Naive thymus-derived CD4-positive, alpha-beta T cell (primary cell): ENCODE measurements at regions not wholly inside any gene's neighbourhood (a gene's known extent, or its start where the extent isn't known, plus 50 kb on each side); places are given as distances from the start of the nearest gene placed in this dataset.
"Not testable (repeated sequence)": the region's sequence is repeated elsewhere in the genome, so short reads cannot be mapped to it uniquely, and the experiment has no call there.

Experiments used
- ATAC-seq: fragments of 150-1000 bp; cut with Tn5 transposase; 2 replicates; pipeline ENCODE4 v1.10.0; 2021; ENCODE audit warnings: mild to moderate bottlenecking, moderate library complexity
- CTCF ChIA-PET: fragments of 350-600 bp; sonication (Branson Sonifier 250); formaldehyde crosslinking; loops from one replicate; lab custom pipeline; 2021; ENCODE audit warnings: antibody characterized with exemption; lab: Charles Lee
- POLR2A ChIA-PET: fragments of 350-600 bp; sonication (Branson Sonifier 250); formaldehyde crosslinking; loops from one replicate; lab custom pipeline; 2021; ENCODE audit warnings: antibody characterized with exemption, inconsistent platforms; lab: Charles Lee
- DNase-seq, 9 donors: peaks; one replicate each; pipeline versions ENCODE4 v3.0.0 to v3.0.0-alpha.2; 2020 to 2022; ENCODE audit warnings: mixed read lengths in 1 of 9
- H3K27ac ChIP-seq: one replicate; pipeline ENCODE4 v1.7.0; 2013; ENCODE audit warnings: mild to moderate bottlenecking, low read depth, low read length, moderate library complexity
- H3K27me3 ChIP-seq, 2 donors: one replicate each; pipeline ENCODE4 v1.7.0; 2013; ENCODE audit warnings: low read length in 2 of 2, mild to moderate bottlenecking in 2 of 2, moderate library complexity in 2 of 2; ENCODE audit not compliant: control insufficient read depth in 2 of 2, insufficient read depth in 2 of 2
- H3K36me3 ChIP-seq, 3 experiments: 1 replicate in 2 of 3; 2 replicates in 1 of 3; pipeline ENCODE4 v1.7.0; 2013; ENCODE audit warnings: low read length in 3 of 3, mild to moderate bottlenecking in 3 of 3, moderate library complexity in 1 of 3; ENCODE audit not compliant: insufficient read depth in 3 of 3, control insufficient read depth in 2 of 3
- H3K4me1 ChIP-seq, 2 donors: one replicate each; pipeline ENCODE4 v1.7.0; 2013; ENCODE audit warnings: low read length in 2 of 2, mild to moderate bottlenecking in 2 of 2, moderate library complexity in 1 of 2; ENCODE audit not compliant: control insufficient read depth in 2 of 2, insufficient read depth in 2 of 2
- H3K4me3 ChIP-seq: 2 replicates; pipeline ENCODE4 v1.7.0; 2013; ENCODE audit warnings: mild to moderate bottlenecking, low read length
- H3K9me3 ChIP-seq, 3 experiments: 1 replicate in 2 of 3; 2 replicates in 1 of 3; pipeline ENCODE4 v1.7.0; 2013; ENCODE audit warnings: low read length in 3 of 3; ENCODE audit not compliant: control insufficient read depth in 2 of 3
- H3K27ac Mint-ChIP-seq, 9 donors: one replicate each; pipeline ENCODE4 v1.8.0; 2020 to 2022; ENCODE audit warnings: mixed read lengths in 9 of 9, mild to moderate bottlenecking in 8 of 9, moderate library complexity in 5 of 9, inconsistent platforms in 2 of 9
- H3K27me3 Mint-ChIP-seq, 5 donors: one replicate each; pipeline ENCODE4 v1.8.0; 2021 to 2022; ENCODE audit warnings: mixed read lengths in 5 of 5, mild to moderate bottlenecking in 1 of 5
- H3K36me3 Mint-ChIP-seq, 5 donors: one replicate each; pipeline ENCODE4 v1.8.0; 2020 to 2022; ENCODE audit warnings: mixed read lengths in 5 of 5, mild to moderate bottlenecking in 3 of 5, inconsistent platforms in 1 of 5
- H3K4me1 Mint-ChIP-seq, 7 donors: one replicate each; pipeline ENCODE4 v1.8.0; 2020 to 2022; ENCODE audit warnings: mixed read lengths in 7 of 7, mild to moderate bottlenecking in 3 of 7, inconsistent platforms in 1 of 7
- H3K4me3 Mint-ChIP-seq, 10 donors: one replicate each; pipeline ENCODE4 v1.8.0; 2020 to 2022; ENCODE audit warnings: mild to moderate bottlenecking in 10 of 10, mixed read lengths in 10 of 10, moderate library complexity in 6 of 10, inconsistent platforms in 2 of 10
- H3K9me3 Mint-ChIP-seq, 11 donors: one replicate each; pipeline ENCODE4 v1.8.0; 2020 to 2022; ENCODE audit warnings: mixed read lengths in 11 of 11, mild to moderate bottlenecking in 4 of 11, inconsistent platforms in 1 of 11, moderate library complexity in 1 of 11
- intact Hi-C, 2 donors: fragments of 100-400 bp; cut with micrococcal nuclease; formaldehyde crosslinking; loops; one replicate each; pipeline ENCODE4 v1.15.1; 2023

DNA sequence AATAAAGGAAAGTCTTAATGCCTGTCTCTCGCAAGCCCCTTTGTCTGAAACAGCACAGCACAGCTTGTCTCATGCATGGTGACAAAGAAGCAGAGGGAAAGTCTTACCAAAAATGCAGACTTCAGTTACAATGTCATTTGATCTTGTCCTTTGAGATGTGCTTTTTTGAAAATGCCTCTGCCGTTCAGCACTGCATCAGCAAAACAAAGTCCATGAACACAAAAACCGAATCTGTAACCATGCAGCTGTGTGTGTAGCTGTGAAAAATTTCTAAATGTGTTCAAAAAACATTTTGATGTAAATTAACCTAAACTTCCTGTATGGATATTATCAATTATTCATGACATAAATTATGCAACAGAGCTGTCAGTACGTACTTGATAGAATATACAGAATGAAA, 391.9 kb upstream of the FRG2C start:
- H3K9me3 Mint-ChIP-seq, H3K4me3 ChIP-seq, H3K27me3 ChIP-seq, H3K9me3 ChIP-seq, H3K4me1 Mint-ChIP-seq, H3K4me1 ChIP-seq, H3K36me3 ChIP-seq, intact Hi-C loops, POLR2A ChIA-PET, H3K27ac Mint-ChIP-seq, H3K27me3 Mint-ChIP-seq, DNase-seq, H3K4me3 Mint-ChIP-seq, CTCF ChIA-PET, H3K36me3 Mint-ChIP-seq, ATAC-seq, H3K27ac ChIP-seq: not testable (repeated sequence)

DNA sequence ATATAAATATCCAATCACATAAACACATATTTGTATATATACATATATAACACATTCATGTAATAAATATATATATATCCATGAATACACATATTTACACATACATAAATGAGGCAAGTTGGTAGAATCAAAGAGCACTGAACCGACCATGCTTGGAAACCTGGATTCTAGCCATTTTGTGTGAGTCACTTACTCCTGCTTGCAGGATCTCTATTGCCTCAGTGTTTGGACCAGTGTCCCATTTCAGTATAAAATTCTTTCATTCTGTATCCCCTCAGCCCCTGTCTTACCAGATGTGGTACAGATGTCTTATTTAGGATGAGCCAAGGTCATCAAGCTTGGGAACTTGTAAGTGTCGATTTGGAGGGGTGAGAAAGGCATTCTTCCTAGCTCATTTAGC, 391.4 kb upstream of the FRG2C start:
- H3K4me1 ChIP-seq = no peaks in the 10 kb centered on the region
- CTCF ChIA-PET = no interaction called here
- intact Hi-C loops = no loop called here

DNA sequence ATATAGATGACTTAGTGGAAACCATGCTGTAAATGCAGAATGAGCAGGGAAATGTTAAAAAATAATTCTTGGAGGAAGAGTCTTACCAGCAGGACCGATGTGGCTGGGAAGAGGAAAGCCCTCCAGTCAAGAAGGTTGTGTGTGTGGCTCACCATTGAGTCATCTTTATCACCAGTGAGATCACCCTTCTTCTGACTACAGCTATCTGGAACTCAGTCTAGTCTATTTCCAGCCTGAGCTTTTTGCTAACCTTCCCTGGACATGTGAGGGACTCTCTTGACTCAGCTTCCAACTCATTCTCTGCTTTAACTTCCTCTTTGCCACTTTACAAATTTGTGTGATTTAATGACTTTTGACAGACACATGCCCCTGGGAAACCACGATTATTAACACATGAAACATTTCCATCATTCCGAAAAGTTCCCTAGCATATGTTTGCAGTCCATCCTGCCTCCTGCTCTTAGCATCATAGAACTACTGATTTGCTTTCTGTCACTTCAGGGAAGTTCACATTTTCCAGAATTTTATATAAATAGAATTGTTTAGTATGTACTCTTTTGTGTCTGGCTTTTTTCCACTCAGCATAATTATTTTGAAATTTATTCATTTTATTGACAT, 378.5 kb upstream of the FRG2C start:
- H3K27ac ChIP-seq, H3K36me3 ChIP-seq, H3K4me1 ChIP-seq, POLR2A ChIA-PET, H3K27ac Mint-ChIP-seq, DNase-seq, H3K4me3 ChIP-seq, H3K9me3 ChIP-seq, CTCF ChIA-PET, H3K27me3 ChIP-seq, H3K4me1 Mint-ChIP-seq, ATAC-seq, H3K4me3 Mint-ChIP-seq, intact Hi-C loops, H3K36me3 Mint-ChIP-seq: not testable (repeated sequence)
- Mint-ChIP-seq H3K27me3 (peaks cover 0 to 19% (median 12%) of the 10 kb centered on the region in 5 donors), H3K9me3 (peaks cover 0 to 13% (median 3%) of the 10 kb centered on the region in 11 donors)

More for the DNA sequence above, 391.4 kb upstream of the FRG2C start:
- no peaks in the 10 kb centered on the region for H3K27me3 ChIP-seq
- ATAC-seq (no peak), DNase-seq (no peak)
- H3K9me3 ChIP-seq = no peaks in the 10 kb centered on the region
- no peak overlapping the region for H3K4me3 ChIP-seq
- no peak overlapping the region for H3K4me3 Mint-ChIP-seq
- H3K36me3 Mint-ChIP-seq = no peaks in the 10 kb centered on the region
- POLR2A ChIA-PET = no interaction called here
- H3K4me1 Mint-ChIP-seq = no peaks in the 10 kb centered on the region
- H3K36me3 ChIP-seq = no peaks in the 10 kb centered on the region
- no peak overlapping the region for H3K27ac ChIP-seq
- H3K27me3 Mint-ChIP-seq = no peaks in the 10 kb centered on the region
- no peak overlapping the region for H3K27ac Mint-ChIP-seq
- peaks cover 0 to 5% (median 0%) of the 10 kb centered on the region in 11 donors for H3K9me3 Mint-ChIP-seq

DNA sequence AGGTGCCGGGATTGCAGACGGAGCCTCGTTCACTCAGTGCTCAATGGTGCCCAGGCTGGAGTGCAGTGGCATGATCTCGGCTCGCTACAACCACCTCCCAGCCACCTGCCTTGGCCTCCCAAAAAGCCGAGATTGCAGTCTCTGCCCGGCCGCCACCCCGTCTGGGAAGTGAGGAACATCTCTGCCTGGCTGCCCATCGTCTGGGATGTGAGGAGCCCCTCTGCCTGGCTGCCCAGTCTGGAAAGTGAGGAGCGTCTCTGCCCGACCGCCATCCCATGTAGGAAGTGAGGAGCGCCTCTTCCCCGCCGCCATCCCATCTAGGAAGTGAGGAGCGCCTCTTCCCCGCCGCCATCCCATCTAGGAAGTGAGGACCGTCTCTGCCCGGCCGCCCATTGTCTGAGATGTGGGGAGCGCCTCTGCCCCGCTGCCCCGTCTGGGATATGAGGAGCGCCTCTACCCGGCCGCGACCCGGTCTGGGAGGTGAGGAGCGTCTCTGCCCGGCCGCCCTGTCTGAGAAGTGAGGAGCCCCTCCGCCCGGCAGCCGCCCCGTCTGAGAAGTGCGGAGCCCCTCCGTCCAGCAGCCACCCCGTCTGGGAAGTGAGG, 375.1 kb upstream of the FRG2C start:
- CTCF ChIA-PET, ATAC-seq, H3K36me3 ChIP-seq, H3K9me3 ChIP-seq, H3K9me3 Mint-ChIP-seq, H3K4me1 ChIP-seq, intact Hi-C loops, H3K4me1 Mint-ChIP-seq, POLR2A ChIA-PET, H3K36me3 Mint-ChIP-seq, DNase-seq, H3K27ac Mint-ChIP-seq, H3K4me3 ChIP-seq, H3K4me3 Mint-ChIP-seq, H3K27me3 ChIP-seq, H3K27ac ChIP-seq: not testable (repeated sequence)
- peaks cover 0 to 14% (median 6%) of the 10 kb centered on the region in 5 donors for H3K27me3 Mint-ChIP-seq

DNA sequence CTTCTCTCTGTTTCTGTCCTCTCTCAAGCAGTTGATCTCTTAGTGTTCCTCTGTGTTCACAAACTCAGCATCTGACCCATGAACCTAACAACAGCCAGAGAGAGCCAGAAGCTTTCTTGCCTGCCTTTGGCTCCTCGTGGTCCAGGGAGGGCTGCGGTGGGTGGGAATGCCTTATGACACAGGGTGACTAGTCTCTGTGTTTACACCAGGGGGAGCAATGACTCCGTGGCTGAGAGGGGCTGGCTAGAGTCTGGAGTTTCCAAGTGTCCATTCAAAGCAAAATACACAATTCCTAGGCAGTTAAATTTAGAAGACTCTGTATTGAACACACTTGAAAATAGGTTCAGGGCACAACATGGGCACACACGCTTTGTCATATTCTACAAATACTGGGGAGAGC, 370.0 kb upstream of the FRG2C start:
- CTCF ChIA-PET = no interaction called here

DNA sequence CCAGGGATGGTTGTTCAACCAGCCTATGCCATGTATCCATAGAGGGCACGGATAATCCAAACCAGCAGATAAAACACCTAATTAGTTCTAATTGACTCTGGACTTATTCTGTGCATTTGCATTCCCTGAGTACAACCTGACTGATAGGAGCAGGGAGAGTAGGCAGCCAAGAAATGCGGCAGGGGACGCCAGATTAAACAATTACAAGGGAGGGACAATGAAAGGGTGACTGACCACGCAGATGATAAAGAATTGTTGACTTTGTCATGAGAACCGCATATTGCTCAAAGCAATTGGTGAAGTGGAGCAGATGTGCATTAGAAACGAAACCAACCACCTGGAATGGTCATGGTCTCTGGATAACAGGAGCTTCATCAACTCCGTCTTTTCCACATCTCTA, 369.1 kb upstream of the FRG2C start:
- H3K4me3 Mint-ChIP-seq = no peak overlapping the region
- intact Hi-C loops = loop anchor here in 1 of 2 donors (2.0 kb wide), 1 partner anchor 134 kb away; no protein-coding TSS in a partner anchor
- ATAC-seq = no peak
- H3K27ac ChIP-seq = no peak overlapping the region
- H3K36me3 ChIP-seq = no peaks in the 10 kb centered on the region
- DNase-seq = no peak
- no peaks in the 10 kb centered on the region for H3K36me3 Mint-ChIP-seq
- peaks cover 0 to 17% (median 8%) of the 10 kb centered on the region in 5 donors for H3K27me3 Mint-ChIP-seq
- H3K9me3 Mint-ChIP-seq = peaks cover 0 to 14% (median 3%) of the 10 kb centered on the region in 11 donors
- no peaks in the 10 kb centered on the region for H3K9me3 ChIP-seq
- H3K4me3 ChIP-seq = no peak overlapping the region
- H3K4me1 ChIP-seq = no peaks in the 10 kb centered on the region
- POLR2A ChIA-PET = no interaction called here
- CTCF ChIA-PET = no interaction called here
- H3K27me3 ChIP-seq = no peaks in the 10 kb centered on the region
- H3K27ac Mint-ChIP-seq = no peak overlapping the region
- H3K4me1 Mint-ChIP-seq = peaks cover 0 to 2% (median 0%) of the 10 kb centered on the region in 7 donors

More for the DNA sequence above, 370.0 kb upstream of the FRG2C start:
- intact Hi-C loops = loop anchor here in 1 of 2 donors (2.0 kb wide), 1 partner anchor 135 kb away; no protein-coding TSS in a partner anchor
- Mint-ChIP-seq H3K9me3 (peaks cover 0 to 14% (median 3%) of the 10 kb centered on the region in 11 donors), H3K36me3 (no peaks in the 10 kb centered on the region), H3K27ac (no peak overlapping the region), H3K27me3 (peaks cover 0 to 17% (median 8%) of the 10 kb centered on the region in 5 donors), H3K4me1 (peaks cover 0 to 2% (median 0%) of the 10 kb centered on the region in 7 donors), H3K4me3 (no peak overlapping the region)
- POLR2A ChIA-PET = no interaction called here
- Histone ChIP-seq H3K27ac (no peak overlapping the region), H3K27me3 (no peaks in the 10 kb centered on the region), H3K4me3 (no peak overlapping the region), H3K36me3 (no peaks in the 10 kb centered on the region), H3K9me3 (no peaks in the 10 kb centered on the region), H3K4me1 (no peaks in the 10 kb centered on the region)
- ATAC-seq = no peak
- no peak for DNase-seq

DNA sequence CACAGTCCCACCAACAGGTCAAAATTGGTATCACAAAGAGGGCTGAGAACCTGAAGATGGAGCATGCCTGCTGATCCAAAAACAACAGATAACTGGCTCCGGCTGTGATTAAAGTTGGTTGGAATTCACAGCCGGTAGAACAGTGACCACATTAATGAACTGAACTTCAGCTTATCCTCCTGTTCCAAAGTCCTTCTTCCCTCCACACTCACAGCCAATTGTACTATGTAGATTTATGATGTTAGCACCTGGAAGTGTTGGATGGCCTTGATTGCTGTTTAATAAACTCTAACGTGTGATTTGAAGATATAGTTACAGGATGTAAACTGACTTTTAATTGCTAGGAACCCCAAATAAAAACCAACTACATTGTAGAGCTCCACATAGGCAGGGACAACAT, 367.3 kb upstream of the FRG2C start:
- ATAC-seq (no peak), DNase-seq (no peak)
- H3K36me3 ChIP-seq = no peaks in the 10 kb centered on the region
- no peaks in the 10 kb centered on the region for H3K9me3 ChIP-seq
- Mint-ChIP-seq H3K36me3 (no peaks in the 10 kb centered on the region), H3K4me3 (no peak overlapping the region), H3K9me3 (peaks cover 0 to 14% (median 3%) of the 10 kb centered on the region in 11 donors), H3K27ac (no peak overlapping the region), H3K4me1 (peaks cover 0 to 2% (median 0%) of the 10 kb centered on the region in 7 donors), H3K27me3 (peaks cover 0 to 14% (median 6%) of the 10 kb centered on the region in 5 donors)
- H3K4me3 ChIP-seq = no peak overlapping the region
- intact Hi-C loops = no loop called here
- no peaks in the 10 kb centered on the region for H3K4me1 ChIP-seq
- H3K27ac ChIP-seq = no peak overlapping the region
- no peaks in the 10 kb centered on the region for H3K27me3 ChIP-seq
- ChIA-PET CTCF (no interaction called here), POLR2A (no interaction called here)
